ENCODE measurements at regions not wholly inside any gene's neighbourhood (a gene's known extent, or its start where the extent isn't known, plus 50 kb on each side); places are given as distances from the start of the nearest gene placed in this dataset.

DNA sequence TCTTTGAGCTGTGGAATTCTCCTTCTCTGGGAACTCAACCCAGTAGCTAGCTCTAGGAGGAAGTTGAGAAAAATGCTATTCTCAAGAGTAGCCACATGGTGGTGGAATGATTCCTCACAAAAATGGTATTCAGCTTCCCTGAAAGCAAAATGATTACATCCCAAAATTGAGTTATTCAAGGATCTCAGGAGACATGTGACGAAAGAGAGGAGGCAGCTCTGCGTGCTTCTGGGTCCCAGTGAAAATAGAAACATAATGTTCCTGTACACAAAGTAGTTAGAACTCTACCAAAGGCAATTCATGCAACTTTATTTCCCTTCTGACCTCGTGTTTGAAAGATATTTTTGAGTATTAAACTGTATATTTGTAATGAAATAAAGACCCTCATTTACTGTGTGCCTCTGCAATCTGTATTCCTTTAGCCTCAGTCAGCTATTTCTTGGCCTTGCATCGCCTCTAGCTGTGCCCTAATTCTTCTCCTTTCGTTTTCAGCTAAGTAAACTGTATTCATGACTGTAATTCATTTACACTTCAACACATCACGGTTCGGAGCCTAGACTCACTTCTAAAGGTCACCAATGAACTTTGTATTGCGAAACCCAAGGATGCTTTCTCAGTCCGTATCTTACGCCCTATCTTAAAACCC is 167.3 kb downstream of the FASLG start:
- TF ChIP-seq, protein P1, sequence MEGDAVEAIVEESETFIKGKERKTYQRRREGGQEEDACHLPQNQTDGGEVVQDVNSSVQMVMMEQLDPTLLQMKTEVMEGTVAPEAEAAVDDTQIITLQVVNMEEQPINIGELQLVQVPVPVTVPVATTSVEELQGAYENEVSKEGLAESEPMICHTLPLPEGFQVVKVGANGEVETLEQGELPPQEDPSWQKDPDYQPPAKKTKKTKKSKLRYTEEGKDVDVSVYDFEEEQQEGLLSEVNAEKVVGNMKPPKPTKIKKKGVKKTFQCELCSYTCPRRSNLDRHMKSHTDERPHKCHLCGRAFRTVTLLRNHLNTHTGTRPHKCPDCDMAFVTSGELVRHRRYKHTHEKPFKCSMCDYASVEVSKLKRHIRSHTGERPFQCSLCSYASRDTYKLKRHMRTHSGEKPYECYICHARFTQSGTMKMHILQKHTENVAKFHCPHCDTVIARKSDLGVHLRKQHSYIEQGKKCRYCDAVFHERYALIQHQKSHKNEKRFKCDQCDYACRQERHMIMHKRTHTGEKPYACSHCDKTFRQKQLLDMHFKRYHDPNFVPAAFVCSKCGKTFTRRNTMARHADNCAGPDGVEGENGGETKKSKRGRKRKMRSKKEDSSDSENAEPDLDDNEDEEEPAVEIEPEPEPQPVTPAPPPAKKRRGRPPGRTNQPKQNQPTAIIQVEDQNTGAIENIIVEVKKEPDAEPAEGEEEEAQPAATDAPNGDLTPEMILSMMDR (conservative IDR thresholded peaks at IDR 0.05; ENCODE audit: low read depth, low read length): peak; percentile 81
- peak; percentile 27; the same call in 1 of the 2 replicates for TF ChIP-seq POLR2A (IDR thresholded peaks at IDR 0.05; ENCODE audit: low read depth, low read length)
- TF ChIP-seq MAFK (IDR thresholded peaks at IDR 0.05; ENCODE audit: low read depth, low read length): peak; percentile 48; the same call in 1 of the 2 replicates
- TF ChIP-seq SMC3 (IDR thresholded peaks at IDR 0.05; ENCODE audit: low read depth, low read length): peak; percentile 92
- TF ChIP-seq MAZ (IDR thresholded peaks at IDR 0.05; ENCODE audit: borderline replicate concordance, low read depth, low read length): no peak
- TF ChIP-seq FOS (IDR thresholded peaks at IDR 0.05; ENCODE audit: low read depth, low read length): no peak

Measured in IMR-90 (cell line).